ENCODE measurements at regions not wholly inside any gene's neighbourhood (a gene's known extent, or its start where the extent isn't known, plus 50 kb on each side); places are given as distances from the start of the nearest gene placed in this dataset.

GRCh38 chr10:43852644-43853214 is 204.0 kb upstream of the ZNF32 start:
- H3K4me3 ChIP-seq (ENCODE audit: low read depth, low read length) = no peak overlapping the region
- no peaks in the 10 kb centered on the region for H3K36me3 ChIP-seq (ENCODE audit: control insufficient read depth, insufficient read depth, low read length)
- DNase-seq (ENCODE audit: low read depth) = no peak
- ChIA-PET CTCF (interaction anchor here (1.0 kb wide), 1 partner anchor 170 kb away, joined by 3 read pairs; no protein-coding TSS in a partner anchor), POLR2A (no interaction called here)
- no peaks in the 10 kb centered on the region for H3K27me3 ChIP-seq (ENCODE audit: control insufficient read depth, insufficient read depth, low read length)
- no peak for TF ChIP-seq CTCF (IDR thresholded peaks at IDR 0.05; ENCODE audit: insufficient read depth, low read depth, low read length)

GRCh38 chr10:43852149-43852548 is 203.5 kb upstream of the ZNF32 start:
- ChIA-PET CTCF (no interaction called here), POLR2A (no interaction called here)
- TF ChIP-seq CTCF (IDR thresholded peaks at IDR 0.05; ENCODE audit: insufficient read depth, low read depth, low read length) = no peak
- no peak for DNase-seq (ENCODE audit: low read depth)
- H3K27me3 ChIP-seq (ENCODE audit: control insufficient read depth, insufficient read depth, low read length) = no peaks in the 10 kb centered on the region
- no peak overlapping the region for H3K4me3 ChIP-seq (ENCODE audit: low read depth, low read length)
- no peaks in the 10 kb centered on the region for H3K36me3 ChIP-seq (ENCODE audit: control insufficient read depth, insufficient read depth, low read length)

GRCh38 chr10:43851030-43851429 is 202.3 kb upstream of the ZNF32 start:
- Histone ChIP-seq H3K27me3 (ENCODE audit: control insufficient read depth, insufficient read depth, low read length) (no peaks in the 10 kb centered on the region), H3K4me3 (ENCODE audit: low read depth, low read length) (no peak overlapping the region), H3K36me3 (ENCODE audit: control insufficient read depth, insufficient read depth, low read length) (no peaks in the 10 kb centered on the region)
- DNase-seq (ENCODE audit: low read depth) = no peak
- CTCF ChIA-PET = interaction anchor here (1.3 kb wide), 1 partner anchor 161 kb away, joined by 4 read pairs; no protein-coding TSS in a partner anchor
- TF ChIP-seq CTCF (IDR thresholded peaks at IDR 0.05; ENCODE audit: insufficient read depth, low read depth, low read length) = no peak
- POLR2A ChIA-PET = no interaction called here

- ChIA-PET CTCF (interaction anchor here (1.0 kb wide), 1 partner anchor 9 kb away, joined by 3 read pairs; no protein-coding TSS in a partner anchor), POLR2A (no interaction called here)
- Histone ChIP-seq H3K4me3 (ENCODE audit: low read depth, low read length) (no peak overlapping the region), H3K36me3 (ENCODE audit: control insufficient read depth, insufficient read depth, low read length) (no peaks in the 10 kb centered on the region), H3K27me3 (ENCODE audit: control insufficient read depth, insufficient read depth, low read length) (no peaks in the 10 kb centered on the region)
- no peak for TF ChIP-seq CTCF (IDR thresholded peaks at IDR 0.05; ENCODE audit: insufficient read depth, low read depth, low read length)
- no peak for DNase-seq (ENCODE audit: low read depth)
Measured at GRCh38 chr10:43849551-43849950, 200.9 kb upstream of the ZNF32 start.

GRCh38 chr10:43846968-43847367 is 198.3 kb upstream of the ZNF32 start:
- CTCF ChIA-PET = interaction anchor here (0.5 to 2.6 kb wide), 5 partner anchors 17 to 200 kb away, joined by 3 to 20 read pairs (median 3); no protein-coding TSS in a partner anchor
- no peak overlapping the region for H3K4me3 ChIP-seq (ENCODE audit: low read depth, low read length)
- TF ChIP-seq CTCF (IDR thresholded peaks at IDR 0.05; ENCODE audit: insufficient read depth, low read depth, low read length) = no peak
- POLR2A ChIA-PET = interaction anchor here (0.6 kb wide), 1 partner anchor 13 kb away, joined by 3 read pairs; no protein-coding TSS in a partner anchor
- H3K36me3 ChIP-seq (ENCODE audit: control insufficient read depth, insufficient read depth, low read length) = no peaks in the 10 kb centered on the region
- DNase-seq (ENCODE audit: low read depth) = no peak
- H3K27me3 ChIP-seq (ENCODE audit: control insufficient read depth, insufficient read depth, low read length) = no peaks in the 10 kb centered on the region
